ENCODE measurements at regions not wholly inside any gene's neighbourhood (a gene's known extent, or its start where the extent isn't known, plus 50 kb on each side); places are given as distances from the start of the nearest gene placed in this dataset.
"Not testable (repeated sequence)": the region's sequence is repeated elsewhere in the genome, so short reads cannot be mapped to it uniquely, and the experiment has no call there.

DNA sequence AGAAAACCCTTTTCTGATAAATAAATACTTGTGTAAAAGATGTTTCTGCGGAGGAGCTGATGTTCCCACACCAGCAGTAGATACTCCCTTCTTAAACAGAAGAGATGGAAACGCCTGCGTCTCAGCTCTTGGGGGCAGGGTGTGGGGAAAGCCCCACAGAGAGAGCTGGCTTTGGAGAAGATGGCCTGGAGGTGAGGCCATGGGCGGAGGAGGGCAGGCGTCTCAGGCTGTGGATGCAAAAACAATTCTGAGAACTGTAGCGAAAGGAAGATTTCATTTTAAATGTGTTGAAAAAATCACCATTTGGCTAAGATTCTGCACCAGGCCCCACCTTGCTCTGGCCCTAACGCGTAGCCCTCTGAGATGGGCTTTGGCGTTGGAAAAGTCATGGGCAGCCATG is 201.0 kb downstream of the LAT start:
- H3K27ac ChIP-seq: peak overlapping the region; percentile 45 to 76 (median 61)
- peak; percentile 35 for DNase-seq
- 94 to 98% methylated on average over 9 of the region's 9 CpGs for WGBS, 2 donors

DNA sequence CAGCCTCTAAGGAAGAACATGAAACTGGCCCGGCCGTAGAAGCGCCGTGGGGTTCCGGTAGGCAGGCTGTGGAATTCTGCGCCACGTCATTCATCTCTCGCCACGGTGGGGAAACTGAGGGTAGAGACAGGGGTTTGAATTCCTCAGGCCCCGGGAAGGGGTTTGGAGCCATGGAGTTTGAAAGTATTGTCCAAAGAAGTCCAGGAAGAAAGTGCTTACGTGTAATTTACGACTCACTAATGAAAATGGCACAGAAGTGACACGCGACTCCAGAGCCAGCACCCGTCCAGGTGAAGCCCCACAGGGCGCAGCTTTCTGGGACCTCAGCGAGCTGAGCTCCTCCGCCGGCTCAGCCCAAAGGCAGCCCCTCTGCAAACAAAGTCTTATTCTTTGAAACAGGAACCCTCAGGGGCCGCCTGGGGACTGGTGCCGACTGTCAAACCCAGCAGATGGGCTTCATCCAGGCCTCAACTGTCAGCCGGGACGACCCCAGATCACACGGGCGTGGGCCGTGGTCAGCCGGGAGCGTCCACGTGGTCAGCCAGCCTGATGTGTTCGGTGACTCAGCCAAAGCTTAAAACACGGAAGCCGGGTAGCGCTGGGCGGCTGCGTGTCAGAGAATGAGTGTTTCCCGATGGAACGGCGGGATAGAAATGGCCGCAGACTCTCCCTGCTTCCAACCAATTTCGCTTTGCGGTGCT is 200.0 kb downstream of the LAT start:
- intact Hi-C loops (cut with DNase I); H3K27me3 ChIP-seq; H3K36me3 ChIP-seq; H3K4me3 ChIP-seq; H3K9me3 ChIP-seq: not testable (repeated sequence)
- 70 to 76% methylated on average over 41 of the region's 41 CpGs for WGBS, 2 donors
- peaks cover 0 to 20% (median 15%) of the 10 kb centered on the region in 4 donors for H3K4me1 ChIP-seq
- TF ChIP-seq POLR2AphosphoS5 (IDR thresholded peaks at IDR 0.05): peak in 3 of 4 donors; percentile 18 to 60 (median 26)
- peak overlapping the region; percentile 45 to 76 (median 64) for H3K27ac ChIP-seq
- peak; percentile 89 for DNase-seq

More for the DNA sequence above, 201.0 kb downstream of the LAT start:
- H3K36me3 ChIP-seq; intact Hi-C loops (cut with DNase I); H3K9me3 ChIP-seq; H3K4me3 ChIP-seq; H3K27me3 ChIP-seq: not testable (repeated sequence)
- peaks cover 0 to 22% (median 16%) of the 10 kb centered on the region in 4 donors for H3K4me1 ChIP-seq

DNA sequence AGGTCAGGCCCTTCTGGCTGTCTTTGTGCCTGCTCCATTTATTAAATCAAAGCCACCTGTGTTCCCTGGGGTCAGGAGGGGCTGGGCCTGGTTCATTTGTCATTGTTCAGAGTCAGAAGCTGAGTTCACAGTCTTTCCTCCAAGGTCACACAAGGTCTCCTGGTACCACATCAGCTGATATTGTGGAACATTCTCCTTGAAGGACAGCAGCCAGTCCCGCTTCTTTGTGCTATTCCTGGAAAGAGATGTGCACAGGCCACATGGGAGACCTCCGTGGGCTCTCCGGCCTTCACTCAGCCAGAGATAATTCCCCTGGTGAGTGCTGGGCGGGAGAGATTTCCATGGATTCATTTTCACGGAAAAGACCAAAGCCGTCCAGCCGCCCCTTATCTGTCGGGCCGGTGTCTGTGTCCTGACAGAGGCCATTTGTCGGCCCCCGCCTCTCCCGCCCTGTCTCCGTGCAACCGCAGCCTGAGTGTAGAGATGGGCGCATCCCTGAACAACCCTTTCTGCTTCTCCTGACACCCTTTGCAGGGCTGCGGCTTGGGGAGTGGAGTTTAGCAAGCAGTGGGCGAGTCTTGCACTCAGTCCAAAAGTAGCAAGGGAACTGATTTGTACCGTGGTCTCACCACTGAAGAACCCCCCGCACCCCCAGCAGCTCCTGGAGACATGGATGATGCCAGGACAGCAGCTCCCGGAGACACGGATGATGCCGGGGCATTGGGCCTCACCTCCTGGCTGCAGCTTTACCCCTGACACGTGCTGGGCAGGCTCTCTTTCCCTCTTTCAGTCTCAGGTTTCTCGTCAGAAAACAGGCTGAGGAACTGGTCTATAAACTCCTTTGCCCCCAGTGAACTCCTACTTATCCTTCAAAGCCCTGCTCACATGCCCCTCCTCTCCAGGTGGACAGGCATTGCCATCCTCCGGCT is 198.4 kb downstream of the LAT start:
- H3K4me3 ChIP-seq; H3K36me3 ChIP-seq; DNase-seq; H3K27me3 ChIP-seq; H3K9me3 ChIP-seq; intact Hi-C loops (cut with DNase I): not testable (repeated sequence)
- Histone ChIP-seq H3K4me1 (peaks cover 0 to 28% (median 19%) of the 10 kb centered on the region in 4 donors), H3K27ac (peak overlapping the region in 2 of 4 donors; percentile 71 to 76)
- 95 to 96% methylated on average over 25 of the region's 25 CpGs for WGBS, 2 donors

DNA sequence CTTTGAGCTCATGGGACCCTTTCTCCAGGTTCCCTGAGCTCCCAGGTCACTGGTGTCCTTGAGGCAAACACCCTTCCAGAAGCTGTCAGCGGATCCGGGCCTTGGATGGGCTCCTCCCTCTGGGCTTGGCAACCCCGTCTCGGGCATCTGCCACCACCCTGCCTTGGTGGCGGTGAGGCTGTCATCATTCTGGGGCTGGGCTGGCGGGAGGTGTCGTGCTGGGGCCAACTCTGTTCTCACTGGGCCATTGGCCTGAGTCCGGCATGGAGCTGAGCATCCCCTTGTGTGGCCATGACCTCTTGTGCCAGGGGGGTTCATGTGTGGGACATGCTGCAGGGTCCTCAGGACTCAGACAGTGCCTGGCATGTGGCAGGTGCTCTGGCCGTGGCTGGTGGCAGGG is 197.6 kb downstream of the LAT start:
- no peak for DNase-seq
- no peaks in the 10 kb centered on the region for H3K27me3 ChIP-seq
- no peak overlapping the region for H3K27ac ChIP-seq
- no peak for TF ChIP-seq POLR2AphosphoS5 (IDR thresholded peaks at IDR 0.05)
- TF ChIP-seq EP300 (IDR thresholded peaks at IDR 0.05): no peak
- TF ChIP-seq, protein P1, sequence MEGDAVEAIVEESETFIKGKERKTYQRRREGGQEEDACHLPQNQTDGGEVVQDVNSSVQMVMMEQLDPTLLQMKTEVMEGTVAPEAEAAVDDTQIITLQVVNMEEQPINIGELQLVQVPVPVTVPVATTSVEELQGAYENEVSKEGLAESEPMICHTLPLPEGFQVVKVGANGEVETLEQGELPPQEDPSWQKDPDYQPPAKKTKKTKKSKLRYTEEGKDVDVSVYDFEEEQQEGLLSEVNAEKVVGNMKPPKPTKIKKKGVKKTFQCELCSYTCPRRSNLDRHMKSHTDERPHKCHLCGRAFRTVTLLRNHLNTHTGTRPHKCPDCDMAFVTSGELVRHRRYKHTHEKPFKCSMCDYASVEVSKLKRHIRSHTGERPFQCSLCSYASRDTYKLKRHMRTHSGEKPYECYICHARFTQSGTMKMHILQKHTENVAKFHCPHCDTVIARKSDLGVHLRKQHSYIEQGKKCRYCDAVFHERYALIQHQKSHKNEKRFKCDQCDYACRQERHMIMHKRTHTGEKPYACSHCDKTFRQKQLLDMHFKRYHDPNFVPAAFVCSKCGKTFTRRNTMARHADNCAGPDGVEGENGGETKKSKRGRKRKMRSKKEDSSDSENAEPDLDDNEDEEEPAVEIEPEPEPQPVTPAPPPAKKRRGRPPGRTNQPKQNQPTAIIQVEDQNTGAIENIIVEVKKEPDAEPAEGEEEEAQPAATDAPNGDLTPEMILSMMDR (IDR thresholded peaks at IDR 0.05): no peak
- no peak for TF ChIP-seq POLR2A (IDR thresholded peaks at IDR 0.05)
- H3K9me3 ChIP-seq: no peaks in the 10 kb centered on the region
- 86 to 93% methylated on average over 9 of the region's 9 CpGs for WGBS, 2 donors
- H3K36me3 ChIP-seq: no peaks in the 10 kb centered on the region
- peaks cover 0 to 35% (median 23%) of the 10 kb centered on the region in 4 donors for H3K4me1 ChIP-seq
- intact Hi-C loops (cut with DNase I): no loop called here
- H3K4me3 ChIP-seq: no peak overlapping the region

DNA sequence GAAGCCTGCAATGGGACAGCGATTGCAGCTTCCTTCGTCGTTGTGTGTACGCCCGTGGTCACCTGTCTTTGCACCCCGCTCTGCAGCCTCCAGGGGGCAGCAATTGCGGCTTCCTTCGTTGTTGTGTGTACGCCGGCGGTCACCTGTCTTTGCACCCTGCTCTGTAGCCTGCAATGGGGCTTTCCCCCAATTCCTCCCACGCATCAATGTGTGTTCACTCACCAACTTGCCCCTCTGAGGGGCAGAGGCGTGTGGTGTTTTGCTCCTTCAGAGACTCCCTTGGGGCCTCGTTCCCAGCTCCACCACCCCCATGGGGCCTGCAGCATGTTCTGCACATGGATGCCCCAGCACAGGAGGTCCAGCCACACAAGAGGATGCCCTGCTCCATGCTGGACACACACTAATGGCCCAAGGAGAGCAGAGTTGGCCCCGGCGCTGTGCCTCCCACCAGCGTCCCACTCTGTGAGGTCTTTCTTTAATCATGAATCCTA is 197.1 kb downstream of the LAT start:
- peaks cover 0 to 36% (median 23%) of the 10 kb centered on the region in 4 donors for H3K4me1 ChIP-seq
- H3K9me3 ChIP-seq; DNase-seq; H3K27ac ChIP-seq; H3K36me3 ChIP-seq; H3K4me3 ChIP-seq; H3K27me3 ChIP-seq; intact Hi-C loops (cut with DNase I): not testable (repeated sequence)
- 66 to 77% methylated on average over 17 of the region's 17 CpGs for WGBS, 2 donors

DNA sequence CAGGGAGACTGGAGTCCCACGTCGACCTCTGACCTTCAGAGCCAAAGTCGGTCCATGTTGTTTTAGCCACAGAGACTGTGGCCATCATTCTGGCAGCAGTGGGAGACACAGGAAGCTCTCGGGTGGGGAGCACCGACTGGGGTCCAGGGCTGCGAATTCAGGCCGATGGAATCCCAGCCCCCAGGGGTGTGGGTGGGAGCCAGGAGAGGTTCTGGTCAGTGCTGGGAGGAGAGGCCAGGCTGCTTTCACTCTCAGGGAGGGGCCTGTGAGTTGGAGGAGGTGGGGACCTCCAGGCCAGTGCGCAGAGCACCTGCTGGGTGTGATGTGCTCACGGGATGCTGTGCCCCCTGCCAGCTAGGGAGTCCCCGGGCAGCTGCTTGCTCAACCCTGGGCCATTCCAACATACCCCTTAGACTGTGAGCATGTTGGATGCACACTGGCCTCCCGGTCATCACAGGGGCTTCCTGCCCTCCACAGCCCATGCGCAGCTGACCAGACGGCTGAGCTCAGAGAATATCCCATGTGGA is 196.5 kb downstream of the LAT start:
- intact Hi-C loops (cut with DNase I); H3K36me3 ChIP-seq; DNase-seq; H3K4me3 ChIP-seq; H3K27ac ChIP-seq; H3K9me3 ChIP-seq; H3K27me3 ChIP-seq: not testable (repeated sequence)
- H3K4me1 ChIP-seq: peaks cover 0 to 30% (median 16%) of the 10 kb centered on the region in 4 donors
- 93 to 94% methylated on average over 13 of the region's 13 CpGs for WGBS, 2 donors

DNA sequence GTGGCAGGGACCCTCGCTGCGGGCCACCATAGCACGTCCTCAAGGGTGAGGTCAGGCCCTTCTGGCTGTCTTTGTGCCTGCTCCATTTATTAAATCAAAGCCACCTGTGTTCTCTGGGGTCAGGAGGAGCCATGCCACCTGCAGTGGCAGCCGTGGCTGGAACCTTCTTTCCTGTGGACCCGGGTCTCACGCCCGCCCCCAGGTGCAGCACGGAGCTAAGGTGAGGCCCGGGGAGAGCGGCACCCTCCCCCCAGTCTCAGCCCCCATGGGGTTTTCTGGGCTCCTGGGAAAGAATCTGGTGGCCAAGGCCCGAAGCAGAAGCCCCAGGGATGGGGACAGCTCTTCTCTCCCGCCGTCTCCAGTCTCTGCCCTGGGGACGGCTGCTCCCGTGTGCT is 195.4 kb downstream of the LAT start:
- H3K4me3 ChIP-seq; H3K9me3 ChIP-seq; H3K36me3 ChIP-seq; H3K27me3 ChIP-seq; intact Hi-C loops (cut with DNase I); DNase-seq: not testable (repeated sequence)
- 93 to 95% methylated on average over 15 of the region's 15 CpGs for WGBS, 2 donors
- Histone ChIP-seq H3K4me1 (peaks cover 0 to 24% (median 10%) of the 10 kb centered on the region in 4 donors), H3K27ac (peak overlapping the region in 1 of 4 donors; percentile 45)

DNA sequence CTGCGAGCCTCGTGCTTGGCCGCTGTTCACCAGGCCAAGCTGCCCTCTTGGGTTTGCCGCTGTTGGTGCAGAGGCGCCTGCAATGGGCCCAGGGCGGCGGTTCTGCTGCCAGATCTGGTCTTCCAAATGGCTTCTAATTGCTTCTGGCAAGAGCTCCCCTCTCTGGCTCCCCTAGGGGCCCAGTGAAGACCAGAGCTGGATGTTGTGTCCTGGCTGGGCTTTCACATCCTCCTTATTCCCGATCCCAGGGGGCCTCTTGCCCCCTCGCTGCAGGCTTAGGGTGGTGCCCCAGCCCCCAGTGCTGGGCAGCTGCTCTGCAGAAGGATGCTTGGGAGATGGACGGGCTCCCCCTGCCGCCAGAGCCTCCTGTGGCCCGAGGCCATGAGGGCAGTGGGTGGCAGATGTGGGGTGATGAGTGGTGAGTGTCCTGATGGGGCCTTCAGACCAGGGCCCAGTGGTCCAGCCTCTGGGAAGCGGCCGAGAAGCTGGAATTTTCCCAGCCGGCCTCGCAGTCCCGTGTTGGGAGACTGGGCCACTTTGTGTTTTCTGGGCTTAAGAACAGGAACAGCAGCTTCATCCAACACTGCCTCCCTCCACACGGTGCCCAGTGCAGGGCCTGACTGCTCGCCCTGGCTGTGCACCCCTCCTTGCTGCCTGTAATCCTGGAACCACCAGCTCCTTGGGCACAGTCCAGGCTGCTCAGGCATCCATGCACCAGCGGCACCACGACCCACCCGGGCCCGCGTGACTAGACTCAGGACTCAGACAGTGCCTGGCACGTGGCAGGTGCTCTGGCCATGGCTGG is 194.8 kb downstream of the LAT start:
- DNase-seq; H3K9me3 ChIP-seq; H3K36me3 ChIP-seq; intact Hi-C loops (cut with DNase I); H3K4me3 ChIP-seq; H3K27me3 ChIP-seq: not testable (repeated sequence)
- Histone ChIP-seq H3K27ac (peak overlapping the region; percentile 45 to 70 (median 62)), H3K4me1 (peaks cover 0 to 20% (median 10%) of the 10 kb centered on the region in 4 donors)
- WGBS, 2 donors: 92 to 93% methylated on average over 25 of the region's 25 CpGs

Data from sigmoid colon (tissue), 6 donors.